ENCODE measurements at regions not wholly inside any gene's neighbourhood (a gene's known extent, or its start where the extent isn't known, plus 50 kb on each side); places are given as distances from the start of the nearest gene placed in this dataset.

DNA sequence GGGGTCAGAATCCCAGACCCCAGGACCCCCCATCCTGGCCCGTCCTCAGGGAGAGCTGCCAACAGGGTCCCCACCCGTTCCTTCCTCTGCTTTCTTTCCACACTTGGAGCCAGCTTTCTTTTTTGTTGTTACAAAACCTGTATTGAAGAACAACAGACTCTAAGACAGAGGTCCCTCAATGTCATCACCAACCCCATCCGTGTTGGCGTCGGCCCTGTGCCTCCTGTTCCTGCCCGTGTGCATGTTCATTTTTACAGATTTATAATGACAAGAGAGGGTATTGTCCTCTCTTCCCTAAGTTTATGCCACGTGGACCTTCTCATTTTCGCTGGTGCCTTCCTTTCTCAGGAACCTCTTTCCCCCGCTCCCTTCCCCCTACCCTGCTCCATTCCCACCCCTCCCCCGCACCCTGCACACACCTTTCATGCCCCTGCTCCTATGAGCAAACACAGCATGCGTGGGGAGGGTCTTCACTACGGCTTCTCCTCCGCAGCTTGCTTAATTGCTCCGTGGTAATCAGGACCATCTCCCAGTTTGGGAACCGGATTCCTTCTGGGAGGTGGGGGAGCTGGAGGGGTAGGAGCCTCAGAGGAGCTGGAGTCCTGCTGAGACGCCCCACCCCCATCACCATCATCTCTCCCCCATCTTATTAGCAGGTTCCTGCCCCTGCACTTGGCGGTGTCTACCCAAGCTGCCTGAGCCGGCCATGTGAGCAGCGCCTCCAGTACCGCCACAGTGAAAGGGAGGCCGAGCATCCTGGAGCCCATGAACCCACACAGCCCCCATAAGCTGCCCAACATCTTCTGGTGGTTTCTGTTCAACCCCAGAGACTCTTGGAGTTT lies 88.0 kb upstream of the INSIG1 start:
- H3K27me3 ChIP-seq (ENCODE audit: control insufficient read depth, insufficient read depth, low read length): peaks cover 18% of the 10 kb centered on the region
- H3K27ac ChIP-seq (ENCODE audit: low read length): no peak overlapping the region
- H3K9me3 ChIP-seq (ENCODE audit: control insufficient read depth, low read depth, low read length): peaks cover 4% of the 10 kb centered on the region
- no CpG with 5 or more reads among the region's 21 CpGs for WGBS (ENCODE audit: insufficient coverage, low lambda C conversion rate)
- no peak overlapping the region for H3K4me3 ChIP-seq (ENCODE audit: low read length)
- no peaks in the 10 kb centered on the region for H3K36me3 ChIP-seq (ENCODE audit: control insufficient read depth, insufficient read depth, low read length)
- no peak for DNase-seq
- H3K4me1 ChIP-seq (ENCODE audit: control insufficient read depth, insufficient read depth, low read length): peaks cover 3% of the 10 kb centered on the region

GRCh38 chr7:155210356-155210755 lies 87.3 kb upstream of the INSIG1 start:
- Histone ChIP-seq H3K36me3 (ENCODE audit: control insufficient read depth, insufficient read depth, low read length) (no peaks in the 10 kb centered on the region), H3K27ac (ENCODE audit: low read length) (no peak overlapping the region), H3K4me1 (ENCODE audit: control insufficient read depth, insufficient read depth, low read length) (peaks cover 3% of the 10 kb centered on the region), H3K27me3 (ENCODE audit: control insufficient read depth, insufficient read depth, low read length) (peaks cover 22% of the 10 kb centered on the region), H3K4me3 (ENCODE audit: low read length) (no peak overlapping the region), H3K9me3 (ENCODE audit: control insufficient read depth, low read depth, low read length) (peaks cover 4% of the 10 kb centered on the region)
- DNase-seq: no peak
- WGBS (ENCODE audit: insufficient coverage, low lambda C conversion rate): no CpG with 5 or more reads among the region's 7 CpGs

- no CpG with 5 or more reads among the region's 6 CpGs for WGBS (ENCODE audit: insufficient coverage, low lambda C conversion rate)
- no peak overlapping the region for H3K4me3 ChIP-seq (ENCODE audit: low read length)
- peaks cover 23% of the 10 kb centered on the region for H3K27me3 ChIP-seq (ENCODE audit: control insufficient read depth, insufficient read depth, low read length)
- peaks cover 3% of the 10 kb centered on the region for H3K4me1 ChIP-seq (ENCODE audit: control insufficient read depth, insufficient read depth, low read length)
- no peak overlapping the region for H3K27ac ChIP-seq (ENCODE audit: low read length)
- no peak for DNase-seq
- H3K9me3 ChIP-seq (ENCODE audit: control insufficient read depth, low read depth, low read length): peaks cover 4% of the 10 kb centered on the region
- no peaks in the 10 kb centered on the region for H3K36me3 ChIP-seq (ENCODE audit: control insufficient read depth, insufficient read depth, low read length)
These were observed 86.5 kb upstream of the INSIG1 start for GRCh38 chr7:155211173-155211572.

DNA sequence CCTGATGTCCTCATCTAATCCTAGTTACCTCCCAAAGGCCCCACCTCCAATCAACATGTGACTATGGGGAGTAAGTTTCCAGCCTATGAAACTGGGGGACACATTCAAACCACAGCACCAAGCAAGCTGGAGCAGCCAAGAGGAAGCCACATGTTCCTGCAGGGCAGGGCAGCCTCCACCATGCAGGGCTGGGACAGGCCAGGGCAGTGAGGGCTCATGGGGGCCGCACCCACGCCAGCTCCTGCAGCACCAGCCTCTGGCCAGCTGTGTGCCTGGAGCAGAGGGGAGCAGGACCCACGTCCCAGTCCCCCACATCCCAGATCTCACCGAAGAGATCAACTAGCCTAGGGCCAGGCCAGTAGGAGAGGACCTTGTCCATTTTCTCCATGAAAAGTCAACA lies 85.9 kb upstream of the INSIG1 start:
- no peak overlapping the region for H3K27ac ChIP-seq (ENCODE audit: low read length)
- peaks cover 25% of the 10 kb centered on the region for H3K27me3 ChIP-seq (ENCODE audit: control insufficient read depth, insufficient read depth, low read length)
- no peaks in the 10 kb centered on the region for H3K36me3 ChIP-seq (ENCODE audit: control insufficient read depth, insufficient read depth, low read length)
- no peak for DNase-seq
- no CpG with 5 or more reads among the region's 4 CpGs for WGBS (ENCODE audit: insufficient coverage, low lambda C conversion rate)
- H3K9me3 ChIP-seq (ENCODE audit: control insufficient read depth, low read depth, low read length): peaks cover 4% of the 10 kb centered on the region
- H3K4me3 ChIP-seq (ENCODE audit: low read length): no peak overlapping the region
- H3K4me1 ChIP-seq (ENCODE audit: control insufficient read depth, insufficient read depth, low read length): peaks cover 3% of the 10 kb centered on the region

GRCh38 chr7:155212301-155213015 lies 85.2 kb upstream of the INSIG1 start:
- peaks cover 3% of the 10 kb centered on the region for H3K4me1 ChIP-seq (ENCODE audit: control insufficient read depth, insufficient read depth, low read length)
- no peaks in the 10 kb centered on the region for H3K36me3 ChIP-seq (ENCODE audit: control insufficient read depth, insufficient read depth, low read length)
- H3K27me3 ChIP-seq (ENCODE audit: control insufficient read depth, insufficient read depth, low read length): peaks cover 25% of the 10 kb centered on the region
- no peak overlapping the region for H3K27ac ChIP-seq (ENCODE audit: low read length)
- peaks cover 3% of the 10 kb centered on the region for H3K9me3 ChIP-seq (ENCODE audit: control insufficient read depth, low read depth, low read length)
- DNase-seq: no peak
- no CpG with 5 or more reads among the region's 15 CpGs for WGBS (ENCODE audit: insufficient coverage, low lambda C conversion rate)
- no peak overlapping the region for H3K4me3 ChIP-seq (ENCODE audit: low read length)

DNA sequence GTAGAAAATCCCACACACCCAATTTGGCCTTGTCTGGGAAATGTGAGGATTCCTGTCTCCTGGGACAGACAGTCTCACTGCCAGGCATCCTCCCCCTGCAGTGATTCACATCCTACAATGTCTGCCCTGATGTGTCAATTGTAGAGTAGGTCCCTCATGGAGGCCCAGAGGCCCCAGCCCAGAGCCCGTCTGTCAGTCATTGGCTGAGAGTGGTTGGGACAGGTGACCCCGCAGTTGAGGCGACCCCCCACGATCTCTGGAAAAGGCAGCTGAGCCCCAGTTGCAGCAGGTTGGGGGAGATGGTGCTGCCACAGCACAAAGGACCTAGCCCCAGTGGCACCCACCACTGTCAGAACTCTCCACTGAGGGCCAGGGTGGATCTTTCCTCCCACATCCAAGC lies 84.3 kb upstream of the INSIG1 start:
- Histone ChIP-seq H3K36me3 (ENCODE audit: control insufficient read depth, insufficient read depth, low read length) (no peaks in the 10 kb centered on the region), H3K27me3 (ENCODE audit: control insufficient read depth, insufficient read depth, low read length) (peaks cover 28% of the 10 kb centered on the region), H3K4me1 (ENCODE audit: control insufficient read depth, insufficient read depth, low read length) (peaks cover 3% of the 10 kb centered on the region), H3K9me3 (ENCODE audit: control insufficient read depth, low read depth, low read length) (no peaks in the 10 kb centered on the region), H3K4me3 (ENCODE audit: low read length) (no peak overlapping the region), H3K27ac (ENCODE audit: low read length) (no peak overlapping the region)
- no CpG with 5 or more reads among the region's 4 CpGs for WGBS (ENCODE audit: insufficient coverage, low lambda C conversion rate)
- DNase-seq: no peak

- Histone ChIP-seq H3K27ac (ENCODE audit: low read length) (no peak overlapping the region), H3K4me3 (ENCODE audit: low read length) (peak overlapping the region; percentile 31), H3K9me3 (ENCODE audit: control insufficient read depth, low read depth, low read length) (no peaks in the 10 kb centered on the region), H3K4me1 (ENCODE audit: control insufficient read depth, insufficient read depth, low read length) (peaks cover 3% of the 10 kb centered on the region), H3K36me3 (ENCODE audit: control insufficient read depth, insufficient read depth, low read length) (no peaks in the 10 kb centered on the region), H3K27me3 (ENCODE audit: control insufficient read depth, insufficient read depth, low read length) (peaks cover 30% of the 10 kb centered on the region)
- DNase-seq: peak; percentile 63 to 82
- no CpG with 5 or more reads among the region's 26 CpGs for WGBS (ENCODE audit: insufficient coverage, low lambda C conversion rate)
These were observed 83.5 kb upstream of the INSIG1 start for GRCh38 chr7:155213955-155214740.

- WGBS (ENCODE audit: insufficient coverage, low lambda C conversion rate): no CpG with 5 or more reads among the region's 7 CpGs
- peaks cover 19% of the 10 kb centered on the region for H3K27me3 ChIP-seq (ENCODE audit: control insufficient read depth, insufficient read depth, low read length)
- no peak overlapping the region for H3K27ac ChIP-seq (ENCODE audit: low read length)
- no peaks in the 10 kb centered on the region for H3K9me3 ChIP-seq (ENCODE audit: control insufficient read depth, low read depth, low read length)
- H3K4me1 ChIP-seq (ENCODE audit: control insufficient read depth, insufficient read depth, low read length): peaks cover 3% of the 10 kb centered on the region
- H3K36me3 ChIP-seq (ENCODE audit: control insufficient read depth, insufficient read depth, low read length): no peaks in the 10 kb centered on the region
- DNase-seq: no peak
- H3K4me3 ChIP-seq (ENCODE audit: low read length): no peak overlapping the region
These were observed 81.9 kb upstream of the INSIG1 start for GRCh38 chr7:155215576-155216325.

- Histone ChIP-seq H3K4me1 (ENCODE audit: control insufficient read depth, insufficient read depth, low read length) (peaks cover 3% of the 10 kb centered on the region), H3K27ac (ENCODE audit: low read length) (no peak overlapping the region), H3K9me3 (ENCODE audit: control insufficient read depth, low read depth, low read length) (no peaks in the 10 kb centered on the region), H3K4me3 (ENCODE audit: low read length) (no peak overlapping the region), H3K36me3 (ENCODE audit: control insufficient read depth, insufficient read depth, low read length) (no peaks in the 10 kb centered on the region), H3K27me3 (ENCODE audit: control insufficient read depth, insufficient read depth, low read length) (peaks cover 15% of the 10 kb centered on the region)
- 100% methylated on average over 1 of the region's 8 CpGs for WGBS (ENCODE audit: insufficient coverage, low lambda C conversion rate)
- DNase-seq: no peak
These were observed 81.0 kb upstream of the INSIG1 start for GRCh38 chr7:155216475-155217272.
